H9 (cell line): ENCODE measurements at regions not wholly inside any gene's neighbourhood (a gene's known extent, or its start where the extent isn't known, plus 50 kb on each side); places are given as distances from the start of the nearest gene placed in this dataset.

Source experiments
- DNase-seq: peaks from one replicate; pipeline ENCODE4 v3.0.0-alpha.2; 2017
- H2AFZ ChIP-seq: one replicate; pipeline ENCODE4 v1.6.1; 2013; ENCODE audit warnings: mild to moderate bottlenecking, low read length, control low read depth, moderate library complexity
- H2AK5ac ChIP-seq: 2 replicates; pipeline ENCODE4 v1.6.1; 2013; ENCODE audit warnings: low read length, control low read depth, mixed read lengths; ENCODE audit not compliant: insufficient read length
- H2BK120ac ChIP-seq: one replicate; pipeline ENCODE4 v1.6.1; 2013; ENCODE audit warnings: low read depth, mild to moderate bottlenecking, low read length, control low read depth, inconsistent platforms; ENCODE audit not compliant: poor library complexity, severe bottlenecking
- H2BK12ac ChIP-seq: 2 replicates; pipeline ENCODE4 v1.6.1; 2013; ENCODE audit warnings: low read length, control low read depth, mixed read lengths, low read depth; ENCODE audit not compliant: insufficient read length
- H2BK15ac ChIP-seq: 2 replicates; pipeline ENCODE4 v1.6.1; 2013; ENCODE audit warnings: low read depth, low read length, control low read depth
- H2BK20ac ChIP-seq: one replicate; pipeline ENCODE4 v1.6.1; 2013; ENCODE audit warnings: low read depth, mild to moderate bottlenecking, low read length, control low read depth, inconsistent platforms; ENCODE audit not compliant: poor library complexity, severe bottlenecking
- H2BK5ac ChIP-seq: 2 replicates; pipeline ENCODE4 v1.6.1; 2013; ENCODE audit warnings: low read length, control low read depth, mixed read lengths; ENCODE audit not compliant: insufficient read length
- H3K14ac ChIP-seq: 2 replicates; pipeline ENCODE4 v1.6.1; 2013; ENCODE audit warnings: low read length, control low read depth; ENCODE audit not compliant: insufficient read depth
- H3K18ac ChIP-seq: 2 replicates; pipeline ENCODE4 v1.6.1; 2013; ENCODE audit warnings: low read depth, mild to moderate bottlenecking, mixed read lengths, low read length, control low read depth; ENCODE audit not compliant: insufficient read length
- H3K23ac ChIP-seq: 2 replicates; pipeline ENCODE4 v1.6.1; 2013; ENCODE audit warnings: low read length, control low read depth, mixed read lengths, low read depth; ENCODE audit not compliant: insufficient read length
- H3K23me2 ChIP-seq: 2 replicates; pipeline ENCODE4 v1.6.1; 2013; ENCODE audit warnings: low read depth, mild to moderate bottlenecking, mixed read lengths, low read length, control low read depth; ENCODE audit not compliant: insufficient read length, poor library complexity, severe bottlenecking
- H3K27ac ChIP-seq: 2 replicates; pipeline ENCODE4 v1.5.1; 2013; ENCODE audit warnings: low read length, control low read depth, mixed read lengths, low read depth; ENCODE audit not compliant: insufficient read length
- H3K27me3 ChIP-seq: 2 replicates; pipeline ENCODE4 v1.6.1; 2013; ENCODE audit warnings: low read length, control low read depth, inconsistent platforms; ENCODE audit not compliant: insufficient read depth
- H3K4ac ChIP-seq: 2 replicates; pipeline ENCODE4 v1.6.1; 2013; ENCODE audit warnings: low read depth, mild to moderate bottlenecking, control low read depth, inconsistent platforms, low read length, moderate library complexity
- H3K4me1 ChIP-seq: 2 replicates; pipeline ENCODE4 v1.6.1; 2013; ENCODE audit warnings: low read length, control low read depth, inconsistent platforms; ENCODE audit not compliant: insufficient read depth
- H3K4me2 ChIP-seq: 2 replicates; pipeline ENCODE4 v1.6.1; 2013; ENCODE audit warnings: low read length, control low read depth, mixed read lengths; ENCODE audit not compliant: insufficient read length, insufficient read depth
- H3K56ac ChIP-seq: 2 replicates; pipeline ENCODE4 v1.6.1; 2013; ENCODE audit warnings: low read depth, mild to moderate bottlenecking, mixed read lengths, low read length, control low read depth; ENCODE audit not compliant: insufficient read length
- H3K79me1 ChIP-seq: 2 replicates; pipeline ENCODE4 v1.6.1; 2013; ENCODE audit warnings: low read depth, mild to moderate bottlenecking, moderate library complexity, low read length, control low read depth, inconsistent platforms; ENCODE audit not compliant: insufficient read depth, poor library complexity, severe bottlenecking
- H3K79me2 ChIP-seq: 2 replicates; pipeline ENCODE4 v1.6.1; 2013; ENCODE audit warnings: low read length, control low read depth, inconsistent platforms; ENCODE audit not compliant: insufficient read depth
- H3K9ac ChIP-seq: 2 replicates; pipeline ENCODE4 v1.6.1; 2013; ENCODE audit warnings: low read length, control low read depth, mixed read lengths; ENCODE audit not compliant: insufficient read length; ENCODE audit errors: extremely low read depth
- H3K9me3 ChIP-seq: one replicate; pipeline ENCODE4 v1.6.1; 2013; ENCODE audit warnings: low read depth, low read length, inconsistent platforms; ENCODE audit not compliant: control insufficient read depth
- H3T11ph ChIP-seq: one replicate; pipeline ENCODE4 v1.6.1; 2013; ENCODE audit warnings: mild to moderate bottlenecking, low read length, control low read depth, inconsistent platforms
- H4K20me1 ChIP-seq: one replicate; pipeline ENCODE4 v1.6.1; 2013; ENCODE audit not compliant: control insufficient read depth, insufficient read length, insufficient read depth
- H4K5ac ChIP-seq: 2 replicates; pipeline ENCODE4 v1.6.1; 2013; ENCODE audit warnings: low read depth, mild to moderate bottlenecking, mixed read lengths, low read length, control low read depth; ENCODE audit not compliant: insufficient read length
- H4K8ac ChIP-seq: replicated peaks from 2 replicates; pipeline ENCODE4 v1.6.1; 2013; ENCODE audit warnings: low read length, control low read depth, mixed read lengths, low read depth; ENCODE audit not compliant: insufficient read length
- H4K91ac ChIP-seq: 2 replicates; pipeline ENCODE4 v1.6.1; 2013; ENCODE audit warnings: low read depth, mild to moderate bottlenecking, moderate library complexity, mixed read lengths, low read length, control low read depth; ENCODE audit not compliant: insufficient read length
- H3K27ac Mint-ChIP-seq, 3 experiments: 2 replicates in 2 of 3; 3 replicates in 1 of 3; pipeline ENCODE4 v1.8.0; 2020 to 2021; ENCODE audit warnings: mixed read lengths in 3 of 3, mild to moderate bottlenecking in 1 of 3, moderate library complexity in 1 of 3
- H3K27me3 Mint-ChIP-seq: 2 replicates; pipeline ENCODE4 v1.8.0; 2021; ENCODE audit warnings: low read depth, mild to moderate bottlenecking, moderate library complexity, mixed read lengths
- H3K36me3 Mint-ChIP-seq, 3 experiments: 2 replicates in 2 of 3; 3 replicates in 1 of 3; pipeline ENCODE4 v1.8.0; 2020 to 2021; ENCODE audit warnings: low read depth in 3 of 3, mixed read lengths in 3 of 3; ENCODE audit not compliant: insufficient read depth in 1 of 3
- H3K4me1 Mint-ChIP-seq, 2 experiments: 2 replicates each; pipeline ENCODE4 v1.8.0; 2020; ENCODE audit warnings: mixed read lengths in 2 of 2
- H3K4me3 Mint-ChIP-seq, 2 experiments: 2 replicates in 1 of 2; 3 replicates in 1 of 2; pipeline ENCODE4 v1.8.0; 2020 to 2021; ENCODE audit warnings: mild to moderate bottlenecking in 2 of 2, mixed read lengths in 2 of 2, moderate library complexity in 1 of 2
- H3K9me3 Mint-ChIP-seq, 2 experiments: 2 replicates in 1 of 2; 3 replicates in 1 of 2; pipeline ENCODE4 v1.8.0; 2020; ENCODE audit warnings: mild to moderate bottlenecking in 2 of 2, mixed read lengths in 2 of 2, moderate library complexity in 1 of 2
- CTCF ChIP-seq: fragments of 200-600 bp; sonication (generic); conservative IDR thresholded peaks from 3 replicates; pipeline ENCODE4 v1.8.0; 2021; ENCODE audit warnings: antibody characterized with exemption, mild to moderate bottlenecking
- WGBS: extraction: QIAGEN DNeasy Blood & Tissue Kit; methylation state at CpG from one replicate; pipeline ENCODE4 v1.1.7; 2013; ENCODE audit warnings: missing lambda C conversion rate, low lambda C conversion rate, mixed read lengths; ENCODE audit not compliant: insufficient read length; ENCODE audit errors: extremely low coverage; 5-methylcytosine and 5-hydroxymethylcytosine counted together

GRCh38 chr1:198935306-198935921 is 296.6 kb downstream of the PTPRC start:
- no peak for TF ChIP-seq CTCF
- H3K36me3 Mint-ChIP-seq, result no peaks in the 10 kb centered on the region
- no peak for DNase-seq
- Histone ChIP-seq H3K56ac (no peak overlapping the region), H3K4me1 (peaks cover 2% of the 10 kb centered on the region; the same call in 1 of the 2 replicates), H3K79me2 (no peaks in the 10 kb centered on the region), H4K8ac (no peak overlapping the region), H4K20me1 (no peaks in the 10 kb centered on the region), H3T11ph (no peak overlapping the region), H3K14ac (no peak overlapping the region), H2BK120ac (no peak overlapping the region), H2BK5ac (no peak overlapping the region), H3K9ac (no peak overlapping the region), H3K23ac (no peak overlapping the region), H3K27me3 (no peaks in the 10 kb centered on the region), H3K18ac (no peak overlapping the region), H2BK15ac (no peak overlapping the region), H2BK12ac (no peak overlapping the region), H3K9me3 (no peaks in the 10 kb centered on the region), H4K5ac (no peak overlapping the region), H3K4ac (no peak overlapping the region), H3K27ac (no peak overlapping the region), H2AFZ (no peak overlapping the region), H2BK20ac (no peak overlapping the region), H2AK5ac (no peak overlapping the region), H3K23me2 (no peaks in the 10 kb centered on the region), H3K79me1 (no peaks in the 10 kb centered on the region), H3K4me2 (no peak overlapping the region), H4K91ac (no peak overlapping the region)
- peaks cover 11 to 19% of the 10 kb centered on the region in 2 experiments for H3K4me1 Mint-ChIP-seq
- no CpG with 5 or more reads among the region's 9 CpGs for WGBS
- H3K4me3 Mint-ChIP-seq, result no peak overlapping the region
- no peaks in the 10 kb centered on the region for H3K27me3 Mint-ChIP-seq
- no peaks in the 10 kb centered on the region for H3K9me3 Mint-ChIP-seq
- H3K27ac Mint-ChIP-seq, result no peak overlapping the region
